Nephron progenitor cell (in vitro differentiated cells): ENCODE measurements at regions not wholly inside any gene's neighbourhood (a gene's known extent, or its start where the extent isn't known, plus 50 kb on each side); places are given as distances from the start of the nearest gene placed in this dataset.

Experiments used
- DNase-seq: peaks from one replicate; pipeline ENCODE4 v3.0.0; 2021
- H3K27ac Mint-ChIP-seq: 2 replicates; pipeline ENCODE4 v1.8.0; 2021; ENCODE audit warnings: mild to moderate bottlenecking, moderate library complexity, mixed read lengths
- H3K27me3 Mint-ChIP-seq: 2 replicates; pipeline ENCODE4 v1.8.0; 2021; ENCODE audit warnings: mild to moderate bottlenecking, low read depth, mixed read lengths; ENCODE audit not compliant: poor library complexity
- H3K36me3 Mint-ChIP-seq: 2 replicates; pipeline ENCODE4 v1.8.0; 2021; ENCODE audit warnings: low read depth, mixed read lengths
- H3K4me1 Mint-ChIP-seq: 2 replicates; pipeline ENCODE4 v1.8.0; 2021; ENCODE audit warnings: mixed read lengths
- H3K4me3 Mint-ChIP-seq: 2 replicates; pipeline ENCODE4 v1.8.0; 2021; ENCODE audit warnings: mild to moderate bottlenecking, moderate library complexity, mixed read lengths
- H3K9me3 Mint-ChIP-seq: 2 replicates; pipeline ENCODE4 v1.8.0; 2021; ENCODE audit warnings: mild to moderate bottlenecking, moderate library complexity, mixed read lengths
- TF ChIP-seq, protein P1 (sequence below): fragments of 200-600 bp; sonication (generic); IDR thresholded peaks from 2 replicates; pipeline ENCODE4 v1.5.0; 2021; ENCODE audit warnings: antibody characterized with exemption

DNA sequence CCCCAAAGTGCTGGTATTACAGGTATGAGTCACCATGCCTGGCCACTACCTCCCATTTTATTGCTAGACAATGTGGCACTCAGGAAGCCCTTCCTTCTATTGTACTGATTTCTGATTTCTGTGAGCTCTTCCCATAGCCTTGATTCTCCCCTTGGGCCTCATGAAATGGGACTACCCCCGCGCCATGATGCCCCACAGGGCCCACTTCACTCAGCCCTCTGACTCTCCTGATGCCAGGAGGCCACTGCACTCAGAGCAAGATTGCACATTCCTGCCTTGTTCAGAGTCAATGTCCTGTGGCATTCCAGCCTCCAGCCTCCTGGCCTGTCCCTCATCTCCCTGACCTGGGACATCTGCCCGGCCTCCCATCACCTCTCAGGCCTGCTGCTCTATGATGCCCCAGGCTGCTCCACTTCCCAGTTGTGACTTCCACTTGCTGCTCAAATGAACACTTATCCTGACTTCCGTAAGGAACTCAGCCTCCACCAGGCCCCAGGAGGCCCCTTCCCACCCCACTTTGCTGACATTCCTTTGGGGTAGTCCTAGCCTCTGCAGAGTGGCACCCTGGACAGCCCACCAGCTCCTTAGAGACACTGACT lies 66.6 kb upstream of the KSR1 start:
- Mint-ChIP-seq H3K27me3 (peaks cover 25% of the 10 kb centered on the region), H3K27ac (peak overlapping the region; percentile 6), H3K9me3 (peaks cover 4% of the 10 kb centered on the region), H3K36me3 (no peaks in the 10 kb centered on the region), H3K4me1 (peaks cover 8% of the 10 kb centered on the region), H3K4me3 (no peak overlapping the region)
- TF ChIP-seq, protein P1, sequence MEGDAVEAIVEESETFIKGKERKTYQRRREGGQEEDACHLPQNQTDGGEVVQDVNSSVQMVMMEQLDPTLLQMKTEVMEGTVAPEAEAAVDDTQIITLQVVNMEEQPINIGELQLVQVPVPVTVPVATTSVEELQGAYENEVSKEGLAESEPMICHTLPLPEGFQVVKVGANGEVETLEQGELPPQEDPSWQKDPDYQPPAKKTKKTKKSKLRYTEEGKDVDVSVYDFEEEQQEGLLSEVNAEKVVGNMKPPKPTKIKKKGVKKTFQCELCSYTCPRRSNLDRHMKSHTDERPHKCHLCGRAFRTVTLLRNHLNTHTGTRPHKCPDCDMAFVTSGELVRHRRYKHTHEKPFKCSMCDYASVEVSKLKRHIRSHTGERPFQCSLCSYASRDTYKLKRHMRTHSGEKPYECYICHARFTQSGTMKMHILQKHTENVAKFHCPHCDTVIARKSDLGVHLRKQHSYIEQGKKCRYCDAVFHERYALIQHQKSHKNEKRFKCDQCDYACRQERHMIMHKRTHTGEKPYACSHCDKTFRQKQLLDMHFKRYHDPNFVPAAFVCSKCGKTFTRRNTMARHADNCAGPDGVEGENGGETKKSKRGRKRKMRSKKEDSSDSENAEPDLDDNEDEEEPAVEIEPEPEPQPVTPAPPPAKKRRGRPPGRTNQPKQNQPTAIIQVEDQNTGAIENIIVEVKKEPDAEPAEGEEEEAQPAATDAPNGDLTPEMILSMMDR: no peak
- DNase-seq: no peak

- Mint-ChIP-seq H3K9me3 (peaks cover 9% of the 10 kb centered on the region), H3K4me1 (peaks cover 8% of the 10 kb centered on the region), H3K4me3 (no peak overlapping the region), H3K36me3 (no peaks in the 10 kb centered on the region), H3K27ac (peak overlapping the region; percentile 11), H3K27me3 (peaks cover 25% of the 10 kb centered on the region)
- TF ChIP-seq, protein P1: no peak
- no peak for DNase-seq
These were observed 65.7 kb upstream of the KSR1 start for GRCh38 chr17:27390540-27390939.

- Mint-ChIP-seq H3K4me1 (peaks cover 8% of the 10 kb centered on the region), H3K36me3 (no peaks in the 10 kb centered on the region)
These were observed 64.8 kb upstream of the KSR1 start for GRCh38 chr17:27391427-27391826.

DNA sequence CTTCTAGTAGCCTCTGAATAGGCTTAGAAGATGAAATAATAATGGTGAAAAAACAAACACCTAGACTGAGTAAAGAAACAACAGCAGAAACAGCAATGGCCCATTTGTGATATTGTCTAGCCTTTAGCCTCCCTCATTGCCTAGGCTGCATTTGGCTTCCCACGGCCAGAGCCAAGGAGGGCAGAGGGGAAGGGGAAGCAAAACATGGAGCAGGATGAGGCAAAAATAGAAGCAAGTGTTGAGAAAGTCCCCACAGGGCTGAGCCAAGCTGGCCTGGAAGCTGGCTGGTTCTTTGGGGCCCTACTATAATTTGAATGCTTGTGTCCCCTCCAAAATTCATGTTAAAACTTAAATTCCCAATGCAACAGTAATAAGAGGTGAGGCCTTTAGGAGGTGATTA lies 60.2 kb upstream of the KSR1 start:
- H3K36me3 Mint-ChIP-seq: no peaks in the 10 kb centered on the region
- no peaks in the 10 kb centered on the region for H3K4me1 Mint-ChIP-seq
- H3K4me3 Mint-ChIP-seq: no peak overlapping the region
- TF ChIP-seq, protein P1: no peak
- H3K9me3 Mint-ChIP-seq: peaks cover 9% of the 10 kb centered on the region
- no peak for DNase-seq
- no peak overlapping the region for H3K27ac Mint-ChIP-seq
- peaks cover 21% of the 10 kb centered on the region for H3K27me3 Mint-ChIP-seq

More at GRCh38 chr17:27391427-27391826, 64.8 kb upstream of the KSR1 start:
- peaks cover 19% of the 10 kb centered on the region for H3K27me3 Mint-ChIP-seq
- DNase-seq: no peak
- TF ChIP-seq, protein P1: no peak
- no peak overlapping the region for H3K4me3 Mint-ChIP-seq
- H3K27ac Mint-ChIP-seq: no peak overlapping the region
- peaks cover 9% of the 10 kb centered on the region for H3K9me3 Mint-ChIP-seq

DNA sequence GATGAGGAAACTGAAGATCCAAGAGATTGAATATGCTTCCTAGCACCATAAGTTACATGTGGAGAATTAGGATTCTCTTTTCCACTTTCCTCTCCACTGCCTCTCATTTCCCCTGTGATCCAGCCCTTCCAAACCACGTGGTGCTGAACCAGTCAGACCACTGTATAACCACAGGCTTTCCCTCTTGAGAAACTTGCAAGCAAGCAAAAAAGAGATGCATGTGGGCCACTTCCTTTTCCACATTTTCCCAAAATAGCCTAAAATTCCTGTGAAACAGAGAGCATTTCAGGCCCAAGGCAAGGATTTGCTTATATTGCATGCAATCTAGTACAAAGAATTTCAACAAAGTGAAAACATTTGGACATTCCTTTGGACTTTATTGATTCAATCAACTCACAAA lies 59.3 kb upstream of the KSR1 start:
- H3K4me1 Mint-ChIP-seq: no peaks in the 10 kb centered on the region
- H3K9me3 Mint-ChIP-seq: peaks cover 9% of the 10 kb centered on the region
- no peaks in the 10 kb centered on the region for H3K36me3 Mint-ChIP-seq
- no peak overlapping the region for H3K27ac Mint-ChIP-seq
- DNase-seq: no peak
- peaks cover 21% of the 10 kb centered on the region for H3K27me3 Mint-ChIP-seq
- H3K4me3 Mint-ChIP-seq: no peak overlapping the region
- TF ChIP-seq, protein P1: no peak

- TF ChIP-seq, protein P1: no peak
- peaks cover 12% of the 10 kb centered on the region for H3K27me3 Mint-ChIP-seq
- no peaks in the 10 kb centered on the region for H3K4me1 Mint-ChIP-seq
- H3K9me3 Mint-ChIP-seq: peaks cover 9% of the 10 kb centered on the region
- H3K4me3 Mint-ChIP-seq: no peak overlapping the region
- no peak overlapping the region for H3K27ac Mint-ChIP-seq
- DNase-seq: no peak
- no peaks in the 10 kb centered on the region for H3K36me3 Mint-ChIP-seq
These were observed 57.6 kb upstream of the KSR1 start for GRCh38 chr17:27398691-27399090.
